ENCODE measurements at regions not wholly inside any gene's neighbourhood (a gene's known extent, or its start where the extent isn't known, plus 50 kb on each side); places are given as distances from the start of the nearest gene placed in this dataset.

GRCh38 chr17:70819183-70819582 lies 649.9 kb downstream of the KCNJ2 start:
- 73% methylated on average over 2 of the region's 2 CpGs for WGBS (ENCODE audit: missing lambda C conversion rate)
- DNase-seq (ENCODE audit: low read depth in 1 of 2, low spot score in 1 of 2): no peak
- no peak for TF ChIP-seq RCOR1 (IDR thresholded peaks at IDR 0.05; ENCODE audit: low read depth, low read length)
- TF ChIP-seq ZC3H11A (IDR thresholded peaks at IDR 0.05): no peak
- no peak for TF ChIP-seq USF2 (IDR thresholded peaks at IDR 0.05)

GRCh38 chr17:70820276-70820675 lies 650.9 kb downstream of the KCNJ2 start:
- no peak for TF ChIP-seq ATOH8 (CRISPR knock-in tag; IDR thresholded peaks at IDR 0.05; ENCODE audit: low read depth)
- TF ChIP-seq RNF2 (IDR thresholded peaks at IDR 0.05; ENCODE audit: borderline replicate concordance, low read depth): no peak
- no peak for TF ChIP-seq NPAS2 (CRISPR knock-in tag; IDR thresholded peaks at IDR 0.05; ENCODE audit: borderline replicate concordance)
- no peak for TF ChIP-seq JUN (IDR thresholded peaks at IDR 0.05)
- no peak for TF ChIP-seq FOXS1 (CRISPR knock-in tag; IDR thresholded peaks at IDR 0.05)
- no peak for TF ChIP-seq MAX (IDR thresholded peaks at IDR 0.05)
- no peak for TF ChIP-seq ELK1 (IDR thresholded peaks at IDR 0.05; ENCODE audit: low read depth, low read length)
- TF ChIP-seq EP300 (IDR thresholded peaks at IDR 0.05): no peak
- no peak for TF ChIP-seq CBX2 (IDR thresholded peaks at IDR 0.05; ENCODE audit: borderline replicate concordance, low read depth)
- no peak for TF ChIP-seq CBX8 (IDR thresholded peaks at IDR 0.05)
- no peak for TF ChIP-seq ESRRA (IDR thresholded peaks at IDR 0.05; ENCODE audit: borderline replicate concordance, low read length)
- TF ChIP-seq CHD4 (IDR thresholded peaks at IDR 0.05; ENCODE audit: borderline replicate concordance): no peak
- no peak for TF ChIP-seq E2F6 (IDR thresholded peaks at IDR 0.05; ENCODE audit: borderline replicate concordance, low read depth)
- TF ChIP-seq MAFK (IDR thresholded peaks at IDR 0.05; ENCODE audit: partially characterized antibody): no peak
- TF ChIP-seq HOXB13 (CRISPR knock-in tag; IDR thresholded peaks at IDR 0.05; ENCODE audit: low read depth): no peak
- ATAC-seq: no peak
- H3K4me1 ChIP-seq: no peaks in the 10 kb centered on the region
- H3K4me2 ChIP-seq: no peak overlapping the region
- POLR2A ChIA-PET: no interaction called here
- 6% methylated on average over 6 of the region's 6 CpGs for WGBS (ENCODE audit: missing lambda C conversion rate)
- no peak for DNase-seq (ENCODE audit: low read depth in 1 of 2, low spot score in 1 of 2)
- FAIRE-seq: no peak
- H3K4me3 ChIP-seq: no peak overlapping the region
- CTCF ChIA-PET: no interaction called here
- no peak overlapping the region for H3K27ac ChIP-seq
- H3K9me3 ChIP-seq: no peaks in the 10 kb centered on the region; the same call in 2 of the 3 replicates

More at GRCh38 chr17:70819183-70819582, 649.9 kb downstream of the KCNJ2 start:
- ATAC-seq (no peak), FAIRE-seq (no peak)
- Histone ChIP-seq H3K9me3 (no peaks in the 10 kb centered on the region; the same call in 2 of the 3 replicates), H3K4me2 (no peak overlapping the region), H3K4me1 (no peaks in the 10 kb centered on the region), H3K4me3 (no peak overlapping the region), H3K27ac (no peak overlapping the region)
- ChIA-PET CTCF (no interaction called here), POLR2A (no interaction called here)

- no peak overlapping the region for H3K27ac ChIP-seq
- DNase-seq (ENCODE audit: low read depth in 1 of 2, low spot score in 1 of 2) (no peak), FAIRE-seq (no peak), ATAC-seq (no peak)
- no peaks in the 10 kb centered on the region; the same call in 1 of the 3 replicates for H3K9me3 ChIP-seq
- TF ChIP-seq RFX5 (IDR thresholded peaks at IDR 0.05): no peak
- TF ChIP-seq ZFP36 (IDR thresholded peaks at IDR 0.05; ENCODE audit: borderline replicate concordance, partially characterized antibody): no peak
- no peak for TF ChIP-seq EHF (CRISPR knock-in tag; IDR thresholded peaks at IDR 0.05)
- TF ChIP-seq MAFK (IDR thresholded peaks at IDR 0.05; ENCODE audit: partially characterized antibody): no peak
- no peak for TF ChIP-seq RAD21 (conservative IDR thresholded peaks at IDR 0.05 in 1 of 2, IDR thresholded peaks at IDR 0.05 in 1 of 2)
- TF ChIP-seq TP53 (CRISPR knock-in tag; IDR thresholded peaks at IDR 0.05): no peak
- no peak for TF ChIP-seq USF2 (IDR thresholded peaks at IDR 0.05)
- TF ChIP-seq POLR2A (IDR thresholded peaks at IDR 0.05; ENCODE audit: low read length): no peak
- no peak overlapping the region for H3K4me3 ChIP-seq
- CTCF ChIA-PET: no interaction called here
- POLR2A ChIA-PET: no interaction called here
- H3K4me2 ChIP-seq: no peak overlapping the region
- WGBS (ENCODE audit: missing lambda C conversion rate): 18% methylated on average over 2 of the region's 2 CpGs
- H3K4me1 ChIP-seq: no peaks in the 10 kb centered on the region
Observed at GRCh38 chr17:70825321-70826125, 656.2 kb downstream of the KCNJ2 start.
